IPS DF 4.7 (cell line): ENCODE measurements at regions not wholly inside any gene's neighbourhood (a gene's known extent, or its start where the extent isn't known, plus 50 kb on each side); places are given as distances from the start of the nearest gene placed in this dataset.

ENCODE experiments used
- DNase-seq: peaks from one replicate; pipeline ENCODE4 v3.0.0-alpha.2; 2013; ENCODE audit warnings: low spot score; ENCODE audit errors: extremely low read depth

DNA sequence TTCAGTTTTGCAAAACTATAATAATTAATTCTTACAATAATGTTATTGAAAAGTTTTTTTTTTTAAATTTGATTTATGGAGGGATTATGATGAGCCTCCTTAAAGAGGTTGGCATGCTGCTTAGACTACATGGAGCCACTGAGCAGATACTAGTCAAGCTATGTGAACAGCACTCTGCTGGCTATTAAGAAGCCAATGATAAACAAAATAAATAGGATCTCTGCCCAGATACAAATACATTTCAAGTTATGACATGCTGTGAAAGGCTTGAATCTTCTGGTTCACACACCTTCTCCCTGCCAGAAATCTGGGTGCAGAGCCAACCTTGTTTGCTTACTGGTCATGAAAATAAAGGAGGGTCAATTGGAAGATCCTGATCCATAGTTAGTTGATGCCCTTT is 107.4 kb upstream of the NAV3 start:
- DNase-seq, result no peak

DNA sequence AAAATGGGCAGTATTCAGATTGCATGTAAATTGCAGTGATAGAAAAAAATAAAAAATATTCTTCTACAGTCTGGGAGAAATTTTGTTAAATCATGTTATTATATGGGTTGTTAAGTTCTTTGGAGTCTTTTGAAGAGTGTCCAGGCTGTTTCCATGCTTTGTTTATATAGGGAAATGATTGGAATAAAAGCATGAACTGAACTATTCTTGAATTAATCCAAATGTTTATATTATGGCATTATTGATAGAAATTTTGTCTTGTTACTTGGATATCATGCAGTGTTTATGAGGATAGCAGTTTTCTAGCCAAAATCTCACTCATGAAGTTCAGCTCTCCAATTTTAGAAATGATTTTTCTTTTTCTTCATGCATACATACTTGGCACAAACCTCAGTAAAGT is 108.2 kb upstream of the NAV3 start:
- DNase-seq, result no peak

DNA sequence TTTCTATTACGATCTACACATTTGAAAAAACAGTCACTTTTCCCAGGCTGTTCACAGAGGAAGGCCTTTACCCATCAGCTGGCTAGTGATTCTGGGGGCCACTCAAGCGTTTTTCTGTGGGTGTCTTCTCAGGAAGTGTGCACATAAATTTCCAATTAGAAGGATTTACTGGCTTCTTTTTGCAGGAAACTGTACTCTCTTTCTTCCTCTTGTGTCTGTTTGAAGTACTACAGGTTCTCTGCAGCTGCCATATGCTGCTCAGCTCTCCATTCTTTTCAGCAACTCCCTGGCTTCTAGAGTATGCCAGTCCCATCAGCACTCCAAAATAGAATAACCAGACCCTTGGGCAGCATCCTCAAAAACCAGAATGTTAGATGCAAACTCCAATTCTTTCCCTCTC is 110.4 kb upstream of the NAV3 start:
- DNase-seq, result no peak

DNA sequence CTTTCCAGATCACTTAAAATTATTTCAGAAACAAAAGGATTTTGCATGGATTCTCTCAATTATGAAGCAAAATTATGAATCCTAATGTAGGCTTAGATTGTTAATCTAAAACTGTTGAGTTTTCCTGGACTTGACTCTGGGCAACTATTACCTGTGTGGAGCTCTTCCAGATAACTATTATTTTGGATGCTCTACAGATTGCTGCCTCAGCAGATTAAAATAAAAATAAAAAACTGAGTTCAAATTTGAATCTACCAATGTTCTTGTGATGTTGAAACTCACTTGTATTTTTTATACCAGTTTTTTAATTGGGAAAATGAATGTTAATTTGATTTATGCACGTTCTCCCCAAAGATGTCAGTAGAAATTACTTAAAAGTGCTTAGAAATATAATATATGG is 120.5 kb upstream of the NAV3 start:
- no peak for DNase-seq

DNA sequence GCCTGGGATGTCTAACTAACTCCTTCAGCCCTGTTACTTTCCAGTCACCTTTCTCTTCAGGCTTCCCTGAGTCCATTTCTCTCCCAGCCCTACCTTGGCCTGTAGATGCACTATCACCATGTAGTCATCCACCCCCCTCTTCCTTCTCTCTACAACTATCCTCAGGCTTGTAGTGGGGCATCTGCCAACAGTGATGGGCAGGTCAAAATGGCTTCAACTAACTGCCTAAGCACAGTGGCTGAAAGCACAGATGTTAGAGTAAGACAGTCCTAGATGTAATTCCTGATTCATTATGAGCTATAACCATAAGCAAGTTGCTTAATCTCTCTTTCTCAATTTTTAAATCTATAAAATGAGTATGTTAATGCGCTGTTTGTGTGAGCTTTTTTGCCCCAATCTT is 133.6 kb upstream of the NAV3 start:
- DNase-seq, result no peak

DNA sequence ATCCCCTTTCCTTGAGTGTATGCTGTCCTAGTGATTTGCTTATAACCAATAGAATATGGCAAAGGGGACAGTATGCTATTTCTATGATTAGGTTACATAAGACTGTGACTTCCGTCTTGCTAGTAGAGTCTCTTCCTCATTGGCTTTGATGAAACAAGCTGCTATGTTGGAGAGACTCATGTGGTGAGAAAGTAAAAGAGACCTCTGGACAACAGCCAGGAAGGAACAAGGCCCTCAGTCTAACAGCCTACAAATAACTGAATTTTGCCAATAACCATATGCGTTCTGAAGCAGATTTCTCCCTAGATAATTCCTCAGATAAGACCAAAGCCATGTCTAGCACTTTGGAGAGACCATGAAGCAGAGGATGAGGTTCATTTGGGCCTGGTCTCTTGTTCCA is 134.5 kb upstream of the NAV3 start:
- no peak for DNase-seq

DNA sequence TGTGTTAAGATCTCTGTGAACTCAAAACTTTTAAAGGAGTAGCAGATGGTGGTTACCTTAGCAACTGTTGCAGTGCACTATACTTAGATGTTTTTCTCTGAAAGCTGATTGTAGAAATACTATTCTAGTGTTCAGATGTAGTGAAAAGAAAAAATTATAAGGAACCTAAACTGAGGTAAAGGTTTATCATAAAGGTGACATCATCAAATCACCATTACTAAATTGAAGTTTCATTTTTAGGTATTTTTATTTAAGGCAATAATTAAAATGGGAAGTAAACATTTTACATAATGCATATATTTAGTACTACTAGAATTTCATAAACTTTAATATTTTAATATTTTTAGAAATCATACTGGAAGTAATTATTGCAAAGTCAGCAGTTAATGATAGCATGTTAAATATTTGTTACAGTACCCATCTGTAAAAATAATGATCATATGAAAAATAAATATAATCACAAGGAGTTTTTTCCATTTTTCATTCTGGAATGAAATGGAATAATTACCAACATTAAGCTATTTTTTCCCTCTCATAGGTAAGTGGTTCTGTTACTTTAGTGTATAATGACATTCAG is 141.1 kb upstream of the NAV3 start:
- no peak for DNase-seq

DNA sequence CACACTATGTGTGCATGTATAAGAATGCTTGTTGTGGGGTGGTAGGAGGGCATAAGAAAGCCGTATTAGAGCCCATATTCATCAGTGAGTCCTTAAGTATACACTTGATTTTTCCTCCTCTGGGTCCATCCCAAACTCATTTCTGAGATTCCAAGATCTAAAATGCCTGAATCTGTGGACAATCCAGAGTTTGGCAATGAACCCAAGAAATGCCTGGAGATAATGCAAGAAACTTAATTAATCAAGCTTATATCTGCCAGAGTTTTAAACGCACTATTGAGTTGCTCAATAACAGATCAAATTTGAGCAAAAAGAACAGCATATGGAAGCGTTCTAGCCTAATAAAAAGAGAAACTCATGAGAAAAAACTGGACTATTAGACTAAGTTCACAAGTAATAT is 143.4 kb upstream of the NAV3 start:
- no peak for DNase-seq

DNA sequence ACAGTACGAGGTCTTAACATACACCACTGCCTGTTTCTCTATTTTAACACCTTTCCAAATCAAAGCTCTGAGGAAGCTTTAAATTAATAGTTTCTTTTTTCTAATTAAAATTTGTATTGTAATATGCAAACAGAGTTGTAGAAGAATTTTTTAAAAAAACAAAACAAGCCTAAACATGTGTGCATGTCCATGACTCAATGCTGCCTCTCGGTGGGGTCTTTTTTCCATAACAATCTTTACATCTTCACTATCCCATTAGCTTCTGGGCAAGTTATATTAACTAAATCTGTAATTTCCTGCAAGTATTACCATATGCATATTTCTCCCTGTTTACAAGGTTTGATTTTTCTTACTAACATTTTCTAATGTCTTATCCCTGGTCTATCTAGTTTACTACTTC is 143.9 kb upstream of the NAV3 start:
- DNase-seq, result no peak

DNA sequence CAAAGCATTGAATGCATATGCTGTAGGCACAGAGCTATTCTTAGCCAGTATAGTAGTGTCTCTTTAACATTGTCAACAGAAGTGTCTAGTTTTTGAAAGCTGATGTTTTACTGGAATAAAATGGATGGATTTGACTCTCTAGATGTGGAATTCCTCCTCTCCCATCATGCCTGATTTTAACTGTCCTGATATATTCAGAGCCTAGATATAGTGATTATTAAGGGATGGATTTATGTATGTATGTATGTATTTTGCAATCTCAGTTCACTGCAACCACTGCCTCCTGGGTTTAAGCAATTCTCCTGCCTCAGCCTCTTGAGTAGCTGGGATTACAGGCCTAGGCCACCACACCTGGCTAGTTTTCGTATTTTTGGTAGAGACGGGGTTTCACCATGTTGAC is 144.8 kb upstream of the NAV3 start:
- DNase-seq, result no peak

DNA sequence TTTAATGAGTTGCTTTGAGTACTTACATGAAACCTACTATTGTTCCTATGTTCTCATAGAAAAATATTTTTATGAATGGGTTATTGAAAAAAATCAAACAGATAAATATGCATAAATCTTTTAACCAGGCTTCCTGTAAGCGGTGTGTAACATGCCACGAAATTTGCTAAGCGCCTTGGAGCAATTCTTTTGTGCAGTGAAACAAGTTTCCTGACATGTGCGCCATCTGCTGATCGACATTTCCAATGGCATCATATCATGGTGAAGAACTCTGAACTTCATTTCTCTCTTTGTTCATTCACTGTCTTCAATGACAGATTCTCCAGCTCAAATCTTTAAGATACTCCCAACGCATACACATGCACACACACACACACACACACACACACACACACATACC is 145.6 kb upstream of the NAV3 start:
- peak; percentile 68 for DNase-seq

DNA sequence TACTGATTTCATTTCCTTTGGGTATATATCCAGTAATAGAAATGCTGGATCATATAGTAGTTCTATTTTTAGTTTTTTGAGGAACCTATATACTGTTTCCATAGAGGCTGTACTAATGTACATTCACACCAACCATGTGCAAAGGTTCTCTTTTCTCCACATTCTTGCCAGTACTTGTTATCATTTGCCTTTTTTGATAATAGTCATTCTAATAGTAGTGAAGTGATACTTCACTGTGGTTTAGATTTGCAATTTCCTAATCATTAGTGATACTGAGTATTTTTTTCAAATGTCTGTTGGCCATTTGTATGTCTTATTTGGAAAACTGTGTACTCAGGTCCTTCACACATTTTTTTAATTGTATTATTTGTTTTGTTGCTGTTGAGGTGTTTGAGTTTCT is 148.2 kb upstream of the NAV3 start:
- no peak for DNase-seq

DNA sequence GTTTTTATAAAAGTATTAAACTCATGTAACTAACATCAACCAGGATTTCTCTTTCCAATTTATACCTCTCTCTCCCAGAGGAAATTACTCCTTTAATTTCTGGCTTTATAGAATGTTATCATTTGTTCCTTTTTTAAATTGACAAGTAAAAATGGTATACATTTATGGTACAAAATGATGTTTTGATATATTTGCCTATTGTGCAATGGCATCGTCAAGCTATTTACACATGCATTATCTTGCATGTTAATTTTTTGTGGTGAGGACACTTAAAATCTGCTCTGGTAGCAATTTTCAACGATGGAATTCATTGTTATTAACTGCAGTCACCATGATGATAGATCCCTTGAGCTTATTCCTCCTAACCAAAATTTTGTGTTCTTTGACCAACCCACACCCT is 149.0 kb upstream of the NAV3 start:
- no peak for DNase-seq

DNA sequence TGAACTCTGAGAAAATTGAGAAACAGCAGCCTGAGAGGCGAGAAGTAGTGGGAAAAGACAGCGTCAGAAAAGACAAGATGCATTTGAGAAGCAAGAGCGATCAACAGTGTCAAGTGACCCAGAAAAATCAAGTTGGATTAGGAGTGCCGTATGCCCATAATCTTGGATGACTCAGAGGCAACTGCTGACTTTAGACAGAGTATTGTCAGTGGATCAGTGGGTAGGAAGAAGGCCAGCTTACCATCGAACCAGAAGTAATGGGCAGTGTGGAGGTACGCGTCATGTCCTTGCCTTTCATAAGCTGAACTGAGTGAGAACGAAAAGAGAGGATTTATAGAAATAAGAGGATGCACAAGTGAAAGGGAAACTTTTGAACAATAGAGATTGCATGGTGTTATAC is 151.0 kb upstream of the NAV3 start:
- DNase-seq, result no peak

DNA sequence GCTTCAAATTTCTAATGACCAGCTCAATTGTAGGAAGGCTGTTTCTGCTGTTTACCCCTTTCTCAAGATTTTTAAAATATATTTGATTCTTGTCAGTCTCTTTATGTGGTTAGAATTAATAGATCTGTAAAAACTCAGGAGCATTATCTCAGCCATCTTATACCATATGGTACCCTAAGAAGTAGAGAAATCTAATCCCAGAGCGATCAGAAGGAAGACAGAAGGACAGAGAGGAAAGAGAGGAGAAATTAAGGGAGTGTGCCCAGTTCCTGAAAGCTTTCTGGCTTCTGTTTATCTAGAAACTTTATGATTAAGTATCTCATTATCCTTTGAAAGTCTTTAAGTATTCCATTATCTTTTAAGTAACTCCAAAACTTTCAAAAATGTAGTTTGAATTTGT is 152.1 kb upstream of the NAV3 start:
- no peak for DNase-seq

DNA sequence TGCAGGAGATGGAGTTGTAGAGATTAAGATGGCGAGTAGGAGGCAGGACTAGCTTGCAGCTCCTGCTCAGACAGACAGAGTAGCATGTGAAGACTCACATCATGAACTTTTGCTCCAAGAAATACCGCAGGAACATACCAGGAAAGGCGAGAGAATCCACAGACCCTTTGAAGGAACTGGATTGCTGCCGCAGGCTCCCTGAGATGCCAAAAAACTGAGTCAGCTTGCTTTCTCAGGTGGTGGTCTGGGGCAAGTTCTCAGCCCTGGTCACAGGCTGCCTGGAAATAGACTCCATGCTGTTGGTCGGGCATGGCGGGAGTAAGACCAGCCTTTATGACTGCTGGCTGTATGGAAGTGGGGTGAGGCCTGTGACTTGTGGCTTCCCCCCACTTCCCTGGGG is 163.6 kb upstream of the NAV3 start:
- no peak for DNase-seq

DNA sequence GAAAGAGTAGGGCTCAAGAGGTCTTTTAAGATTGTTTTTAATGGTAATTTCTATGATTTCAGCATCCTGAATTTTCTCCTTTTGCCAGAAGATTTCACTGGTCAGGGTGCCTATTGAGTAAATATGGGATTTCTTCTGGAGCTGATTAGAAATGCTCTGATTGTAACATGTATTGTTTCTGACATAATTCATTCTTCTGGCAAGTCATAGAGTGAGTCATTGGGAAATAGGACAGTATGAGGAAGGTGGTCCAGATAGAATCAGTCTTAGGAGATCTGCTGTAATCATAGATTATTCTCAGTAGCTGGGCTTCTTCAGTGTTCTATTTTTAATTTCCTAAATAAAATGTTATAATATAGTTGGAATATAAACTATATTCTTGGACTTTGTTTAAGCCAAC is 182.0 kb upstream of the NAV3 start:
- DNase-seq, result no peak

DNA sequence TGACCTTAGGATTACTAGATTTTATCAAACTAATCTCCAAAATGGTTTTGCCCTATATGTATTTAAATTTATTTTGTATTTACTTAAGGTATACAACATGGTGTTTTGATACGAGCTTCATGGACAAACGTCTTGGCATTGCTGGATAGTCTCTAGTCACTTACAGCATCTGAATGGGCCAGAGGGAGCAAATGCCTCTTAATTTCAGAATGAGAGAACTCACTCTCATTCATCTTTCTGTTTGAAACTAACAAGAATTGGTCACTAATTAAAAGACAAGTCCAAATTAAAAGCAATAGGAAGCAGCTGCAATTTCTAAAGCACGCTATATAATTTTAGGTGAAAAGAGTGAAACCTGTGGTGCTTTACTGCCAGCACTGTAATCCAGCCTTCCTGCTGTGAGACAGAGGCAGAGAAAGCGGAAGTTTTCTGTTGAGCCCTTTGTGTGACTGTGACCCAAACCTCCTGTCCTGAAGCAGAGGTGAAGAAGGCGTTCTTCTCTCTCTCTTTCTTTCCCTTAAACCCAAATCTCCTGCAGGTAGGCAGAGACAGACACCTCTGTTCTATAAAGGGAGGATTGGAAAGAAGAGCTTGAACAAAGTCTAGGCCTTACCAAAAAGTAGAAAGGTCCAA is 184.6 kb upstream of the NAV3 start:
- DNase-seq, result no peak

DNA sequence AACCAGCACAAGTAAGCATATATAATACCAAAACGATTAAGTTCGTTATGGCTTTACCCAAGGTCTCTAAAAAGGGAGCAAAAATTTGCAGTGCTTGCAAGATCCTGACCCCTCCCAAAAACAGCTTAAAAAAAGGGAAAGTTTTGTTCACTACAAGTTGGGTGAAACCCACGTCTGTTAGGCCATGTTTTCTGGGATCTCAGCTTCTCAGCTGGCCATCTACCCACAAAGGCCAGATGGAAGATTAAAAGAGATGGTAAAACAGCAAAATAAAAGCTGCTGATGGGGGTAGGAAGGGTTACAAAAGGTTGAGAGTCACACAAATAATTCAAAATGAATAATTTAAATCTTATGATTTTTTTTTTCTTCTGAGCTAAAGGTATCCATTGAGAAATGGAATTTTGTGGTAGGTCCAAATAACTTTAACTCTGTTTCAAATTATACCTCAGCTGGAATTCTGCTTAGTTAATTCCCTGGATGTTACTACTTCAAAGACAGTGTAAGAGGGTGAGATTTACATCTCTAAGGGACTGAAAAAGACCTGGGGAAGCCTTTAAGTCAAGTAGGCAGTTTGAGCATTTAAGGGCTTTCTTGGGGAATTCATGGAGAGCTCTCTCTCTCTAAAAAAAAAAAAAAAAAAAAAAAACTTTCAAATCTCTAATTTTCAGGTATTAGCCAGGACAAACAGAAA is 185.6 kb upstream of the NAV3 start:
- no peak for DNase-seq

DNA sequence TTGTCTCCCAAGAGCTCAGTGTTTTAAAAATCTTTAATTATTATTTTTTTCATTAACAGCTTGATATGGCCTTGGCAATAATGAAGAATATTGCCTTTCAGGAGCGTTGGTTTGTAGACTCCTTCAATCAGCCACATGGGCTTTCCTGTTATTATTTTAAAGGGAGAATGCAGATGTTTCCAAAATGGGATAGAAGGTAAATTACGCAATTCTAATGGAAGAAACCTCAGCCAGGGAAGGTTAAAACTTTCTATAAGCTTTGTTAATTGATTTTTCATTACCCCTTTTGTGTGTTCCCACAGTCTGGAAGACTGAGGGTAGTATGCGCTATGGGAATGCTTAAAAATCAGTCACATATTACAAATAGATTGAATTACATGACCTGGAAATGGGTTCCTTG is 188.4 kb upstream of the NAV3 start:
- no peak for DNase-seq

DNA sequence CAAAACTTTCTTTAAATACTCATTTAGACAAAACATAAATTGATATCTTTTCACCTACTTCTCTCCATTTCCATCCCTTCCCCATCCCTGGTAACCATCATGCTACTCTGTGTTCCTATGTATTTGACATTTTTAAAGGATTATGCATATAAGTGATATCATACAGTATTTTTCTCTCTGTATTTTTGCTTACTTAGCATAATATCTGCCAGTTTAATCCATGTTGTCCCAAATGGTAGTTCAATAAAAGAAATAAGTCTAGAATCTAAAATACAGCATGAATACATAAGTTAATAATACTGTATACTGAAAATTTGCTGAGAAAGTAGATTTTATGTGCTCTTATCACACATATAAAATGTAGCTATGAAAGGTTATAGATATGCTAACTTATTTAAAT is 190.3 kb upstream of the NAV3 start:
- DNase-seq, result no peak

DNA sequence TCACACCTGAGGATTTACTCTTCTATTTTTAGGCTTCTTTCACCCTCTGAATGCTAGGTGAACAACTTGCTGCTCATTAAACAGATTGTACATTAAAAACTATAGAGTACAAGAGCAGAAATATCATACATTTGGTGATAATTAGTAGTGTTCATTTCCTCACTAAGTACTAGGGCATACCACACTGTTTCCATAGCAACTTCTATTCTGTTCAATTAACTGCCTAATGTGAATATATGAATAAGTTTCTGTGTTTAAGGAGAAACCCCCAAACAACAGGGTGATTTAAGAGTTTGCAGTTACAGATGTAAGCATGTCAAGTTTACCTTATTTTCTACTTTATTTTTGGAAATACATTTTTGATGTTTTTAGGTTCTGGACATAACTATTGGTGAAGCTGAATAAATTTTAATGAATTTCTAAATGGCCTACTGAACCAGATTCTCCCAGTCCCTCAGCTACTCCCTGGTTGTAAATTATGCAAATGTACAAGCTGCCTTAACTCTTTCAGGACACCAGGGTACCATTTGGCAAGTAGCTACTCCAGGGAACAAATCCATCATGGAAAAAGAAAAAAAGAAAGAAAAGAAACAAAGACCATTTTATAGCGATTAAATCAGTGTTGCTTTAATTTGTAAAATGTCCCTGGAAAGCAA is 199.8 kb upstream of the NAV3 start:
- no peak for DNase-seq

DNA sequence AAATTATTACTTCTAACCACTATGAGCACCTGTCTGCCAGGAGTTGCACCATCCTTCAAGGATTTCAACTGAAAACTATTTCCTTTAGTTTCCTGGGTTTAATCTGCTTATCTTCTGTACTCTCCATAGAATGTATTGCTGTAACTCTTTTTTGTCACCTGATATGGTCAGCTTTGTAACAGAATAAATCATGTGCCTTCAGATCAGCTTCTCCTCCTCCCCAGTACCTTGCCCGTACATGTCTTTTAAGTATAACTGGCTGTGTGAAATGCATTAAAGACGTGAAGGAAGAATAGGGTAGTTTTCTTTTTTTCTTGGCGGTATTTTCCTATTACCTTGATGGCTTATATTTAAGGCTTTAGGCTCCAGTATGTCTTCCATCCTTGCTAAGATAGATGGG is 200.3 kb upstream of the NAV3 start:
- DNase-seq, result no peak
